HG02642 (cell line): ENCODE measurements at regions not wholly inside any gene's neighbourhood (a gene's known extent, or its start where the extent isn't known, plus 50 kb on each side); places are given as distances from the start of the nearest gene placed in this dataset.
"Not testable (repeated sequence)": the region's sequence is repeated elsewhere in the genome, so short reads cannot be mapped to it uniquely, and the experiment has no call there.

Experiments used
- ATAC-seq: cut with Tn5 transposase; IDR thresholded peaks from one replicate; pipeline ENCODE4 v1.9.1; 2021; ENCODE audit warnings: mild to moderate bottlenecking; ENCODE audit not compliant: unreplicated experiment, poor library complexity

- ATAC-seq: peak; percentile 59
These were observed 101.6 kb upstream of the FRMD1 start for GRCh38 chr6:168180548-168181011.

- ATAC-seq: no peak
These were observed 100.8 kb upstream of the FRMD1 start for GRCh38 chr6:168179702-168180382.

- ATAC-seq: no peak
These were observed 100.1 kb upstream of the FRMD1 start for GRCh38 chr6:168179133-168179532.

- no peak for ATAC-seq
These were observed 98.3 kb upstream of the FRMD1 start for GRCh38 chr6:168177103-168177891.

DNA sequence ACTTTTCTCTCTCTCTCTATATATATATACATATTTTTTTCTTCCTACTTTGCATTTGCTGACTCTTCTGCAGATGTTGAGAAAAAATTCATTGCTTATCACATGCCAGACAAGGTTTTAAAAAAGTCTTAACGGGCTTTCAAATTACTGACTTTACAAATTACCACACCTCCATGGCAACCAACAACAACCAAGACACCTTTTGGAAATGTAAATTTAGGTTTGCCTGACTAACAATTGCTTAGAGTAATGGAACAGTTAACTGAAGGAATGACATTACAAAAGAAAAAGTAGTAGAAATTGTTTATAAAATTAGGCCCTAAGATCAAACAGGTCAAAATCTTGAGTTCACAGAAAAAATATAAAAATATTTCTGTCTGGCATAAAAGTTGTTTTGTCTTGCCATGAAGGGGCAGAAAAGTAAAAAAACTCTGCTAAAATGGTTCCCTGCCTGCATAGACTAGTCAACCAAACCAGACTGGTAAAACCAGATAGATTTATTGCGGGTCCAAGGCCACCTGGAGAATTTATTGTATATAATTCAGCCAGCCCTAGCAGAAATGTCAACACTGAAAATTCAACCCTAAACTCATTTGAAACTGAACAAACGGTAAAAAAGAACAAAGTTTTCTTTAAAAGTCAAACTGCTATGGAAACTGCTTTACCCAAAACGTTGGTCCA is 92.8 kb upstream of the FRMD1 start:
- no peak for ATAC-seq

- no peak for ATAC-seq
These were observed 92.0 kb upstream of the FRMD1 start for GRCh38 chr6:168170841-168171601.

- ATAC-seq: no peak
These were observed 90.6 kb upstream of the FRMD1 start for GRCh38 chr6:168169624-168170023.

GRCh38 chr6:168168936-168169335 is 89.9 kb upstream of the FRMD1 start:
- not testable (repeated sequence) for ATAC-seq

DNA sequence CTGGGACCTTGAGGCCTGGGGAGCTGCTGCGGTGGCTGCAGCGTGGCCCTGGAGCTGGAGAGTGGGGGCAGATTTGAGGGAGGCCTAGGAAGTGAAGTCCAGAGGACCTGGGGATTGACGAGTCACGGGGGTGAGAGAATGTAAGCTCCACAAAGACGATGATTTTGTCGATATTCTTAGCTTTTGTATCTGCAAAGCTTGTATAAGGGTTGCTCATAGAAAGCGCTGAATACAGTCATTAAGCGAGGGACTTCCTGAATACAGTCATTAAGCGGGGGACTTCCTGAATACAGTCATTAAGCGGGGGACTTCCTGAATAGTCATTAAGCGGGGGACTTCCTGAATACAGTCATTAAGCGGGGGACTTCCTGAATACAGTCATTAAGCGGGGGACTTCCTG is 89.3 kb upstream of the FRMD1 start:
- not testable (repeated sequence) for ATAC-seq

- ATAC-seq: no peak
These were observed 88.7 kb upstream of the FRMD1 start for GRCh38 chr6:168167431-168168315.

- no peak for ATAC-seq
These were observed 87.6 kb upstream of the FRMD1 start for GRCh38 chr6:168166627-168167026.

GRCh38 chr6:168165891-168166290 is 86.9 kb upstream of the FRMD1 start:
- ATAC-seq: no peak

- ATAC-seq: no peak
These were observed 86.4 kb upstream of the FRMD1 start for GRCh38 chr6:168165373-168165772.

DNA sequence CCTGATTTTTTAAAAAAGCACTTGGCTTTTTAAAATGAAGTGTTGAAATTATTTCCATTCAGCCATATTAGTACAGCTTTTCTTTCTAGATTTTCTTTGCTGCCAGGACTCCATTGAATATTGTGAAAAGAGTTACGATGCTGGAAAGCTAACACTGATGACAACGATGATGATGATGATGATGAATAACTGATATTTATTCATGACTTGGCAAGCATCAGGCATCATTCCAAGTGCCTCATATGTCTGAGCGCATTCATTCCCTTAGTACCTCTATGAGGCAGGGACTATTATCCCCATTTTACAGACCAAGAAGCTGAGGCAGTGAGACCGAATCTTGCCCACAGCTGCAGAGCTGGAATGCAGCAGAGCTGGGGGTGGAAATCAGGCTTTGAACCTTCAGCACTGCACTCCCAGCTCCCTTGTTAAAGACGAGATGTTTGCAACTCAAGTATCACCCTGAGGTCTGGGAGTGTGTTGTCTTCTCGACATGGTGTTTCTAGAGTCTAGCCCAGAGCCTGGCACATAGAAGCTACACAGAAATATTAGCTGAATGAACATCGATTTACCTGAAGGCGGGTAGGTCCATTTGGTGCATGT is 85.5 kb upstream of the FRMD1 start:
- ATAC-seq: no peak

- no peak for ATAC-seq
These were observed 84.2 kb upstream of the FRMD1 start for GRCh38 chr6:168163096-168163731.

- ATAC-seq: no peak
These were observed 83.4 kb upstream of the FRMD1 start for GRCh38 chr6:168162366-168162765.

DNA sequence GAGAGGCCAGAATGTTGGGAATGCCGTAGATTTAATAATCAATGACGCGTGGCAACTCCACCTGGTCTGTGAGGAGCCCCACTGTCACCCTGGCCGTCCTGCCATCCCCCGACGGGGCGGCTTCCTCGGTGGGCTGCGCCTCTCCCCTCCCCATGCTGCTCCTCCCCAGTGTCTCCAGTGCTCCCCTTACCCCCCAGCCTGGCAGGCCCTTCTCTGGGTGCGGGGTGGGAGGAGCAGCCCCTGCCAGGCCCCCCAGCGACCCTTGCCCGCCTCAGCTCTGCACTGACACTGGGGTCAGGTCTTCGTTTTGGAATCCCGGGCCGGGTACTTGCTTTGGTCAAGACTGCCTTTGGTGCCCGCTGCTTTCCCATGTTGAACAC is 82.3 kb upstream of the FRMD1 start:
- no peak for ATAC-seq

GRCh38 chr6:168160506-168161370 is 81.7 kb upstream of the FRMD1 start:
- ATAC-seq: no peak
